ENCODE measurements at regions not wholly inside any gene's neighbourhood (a gene's known extent, or its start where the extent isn't known, plus 50 kb on each side); places are given as distances from the start of the nearest gene placed in this dataset.
"Not testable (repeated sequence)": the region's sequence is repeated elsewhere in the genome, so short reads cannot be mapped to it uniquely, and the experiment has no call there.

DNA sequence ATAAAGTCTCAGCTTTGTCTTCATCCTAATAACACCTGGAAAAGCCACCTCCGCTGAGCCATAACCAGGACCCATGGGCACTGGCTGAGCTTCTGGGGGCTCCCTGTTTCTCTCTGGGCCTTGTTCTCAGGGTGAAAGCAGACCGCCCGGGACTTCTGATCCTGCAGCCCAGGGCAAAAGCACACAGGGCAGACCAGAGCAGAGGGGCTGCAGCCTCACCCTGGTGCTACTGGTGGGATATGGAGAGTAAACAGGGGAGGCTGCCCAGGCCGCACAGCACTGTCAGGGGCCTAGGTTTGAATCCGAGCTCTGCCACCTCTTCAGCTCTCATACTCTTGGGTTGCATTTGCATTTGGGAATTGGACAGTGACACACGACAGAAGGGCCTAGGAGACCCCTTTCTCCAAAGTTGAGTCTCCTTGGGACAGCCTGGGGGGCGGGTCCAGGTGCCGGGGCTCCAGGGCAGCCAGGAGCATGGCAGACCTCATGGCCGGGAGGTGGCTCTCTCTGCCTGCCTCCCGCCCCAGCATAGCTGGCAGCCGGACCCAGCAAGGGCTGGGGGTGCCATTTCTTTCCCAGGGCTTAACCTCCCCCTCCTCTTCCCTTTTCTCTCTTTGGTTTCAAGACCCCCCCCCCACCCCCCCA lies 164.9 kb downstream of the INHBB start:
- H3K9me3 Mint-ChIP-seq, result peaks cover 0 to 4% (median 0%) of the 10 kb centered on the region in 7 donors
- no peaks in the 10 kb centered on the region for H3K36me3 Mint-ChIP-seq
- no peak for ATAC-seq (ENCODE audit: low read depth in 2 of 2)
- no peak overlapping the region for H3K27ac Mint-ChIP-seq
- no peak for DNase-seq
- H3K4me1 Mint-ChIP-seq, result no peaks in the 10 kb centered on the region
- no peak overlapping the region for H3K4me3 Mint-ChIP-seq
- H3K27me3 Mint-ChIP-seq, result peaks cover 2 to 16% (median 14%) of the 10 kb centered on the region in 3 donors

GRCh38 chr2:120511536-120511935 lies 165.6 kb downstream of the INHBB start:
- Mint-ChIP-seq H3K27me3 (peaks cover 7 to 18% (median 17%) of the 10 kb centered on the region in 3 donors), H3K27ac (no peak overlapping the region), H3K9me3 (peaks cover 0 to 5% (median 0%) of the 10 kb centered on the region in 7 donors), H3K4me1 (no peaks in the 10 kb centered on the region), H3K36me3 (no peaks in the 10 kb centered on the region), H3K4me3 (no peak overlapping the region)
- no peak for ATAC-seq (ENCODE audit: low read depth in 2 of 2)
- no peak for DNase-seq

DNA sequence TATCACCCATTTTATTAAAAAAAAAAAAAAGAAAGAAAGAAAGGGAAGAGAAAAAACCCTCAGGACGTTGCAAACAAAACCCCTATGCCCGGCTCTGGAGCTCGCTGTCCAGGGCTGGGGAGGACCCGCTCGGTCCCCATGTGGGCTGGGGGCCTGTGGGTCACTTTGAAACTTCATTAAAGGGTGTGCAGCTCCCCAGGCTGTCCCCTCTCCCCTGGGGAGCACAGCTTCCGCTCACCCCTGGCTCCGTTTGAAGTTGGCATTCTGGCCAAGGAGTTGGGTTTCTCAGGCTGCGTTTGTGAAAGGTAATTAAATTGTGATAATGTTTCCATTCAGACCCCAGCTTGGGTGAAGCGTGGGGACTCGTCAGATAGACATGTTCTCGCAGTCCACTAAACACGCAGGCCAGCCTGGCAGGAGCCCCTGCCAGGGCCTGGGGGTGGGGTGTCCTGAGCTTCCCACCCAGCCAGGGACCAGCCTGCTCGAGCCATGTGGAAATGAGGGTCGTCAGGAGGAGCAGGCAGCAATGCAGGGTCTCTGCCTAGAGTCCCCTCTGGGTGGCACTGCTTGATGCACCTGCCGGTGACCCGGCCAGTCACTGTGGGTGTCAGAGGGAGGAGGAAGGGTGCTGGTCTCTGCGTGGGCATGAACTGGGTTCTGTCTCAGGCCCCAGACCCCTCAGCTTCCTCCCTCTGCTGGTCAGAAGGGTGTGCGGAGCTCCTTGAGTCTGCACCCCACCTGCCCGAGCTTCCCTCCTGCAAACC lies 166.2 kb downstream of the INHBB start:
- ATAC-seq (ENCODE audit: low read depth in 2 of 2), result no peak
- Mint-ChIP-seq H3K27ac (no peak overlapping the region), H3K36me3 (no peaks in the 10 kb centered on the region)

DNA sequence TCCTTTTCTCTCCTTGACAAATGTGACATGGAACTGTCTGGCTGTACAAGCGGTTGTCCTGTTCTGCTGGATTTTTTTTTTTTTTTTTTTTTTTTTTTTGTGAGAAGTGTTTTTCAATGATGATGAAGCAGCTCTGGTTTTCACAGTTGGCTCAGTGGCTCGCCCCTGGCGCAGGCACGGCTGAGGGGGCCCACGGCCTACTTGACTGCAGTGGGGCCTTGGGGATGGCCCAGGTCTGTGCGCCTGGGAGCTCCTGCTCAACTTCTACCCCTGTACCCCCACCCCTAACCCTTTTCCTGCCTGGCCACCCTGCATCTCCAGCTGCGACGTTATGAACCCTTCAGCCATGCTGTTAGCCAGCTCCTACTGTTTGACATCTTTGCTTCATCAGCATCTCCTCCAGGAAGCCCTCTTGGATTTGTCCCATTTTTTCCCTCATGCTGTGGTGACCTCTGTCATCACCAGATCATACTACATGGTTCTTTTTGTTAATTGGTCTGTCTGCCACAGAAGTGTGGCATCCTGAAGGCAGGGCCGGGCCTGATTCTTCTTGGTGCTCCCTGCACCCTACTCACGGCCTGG lies 167.9 kb downstream of the INHBB start:
- ATAC-seq (ENCODE audit: low read depth in 2 of 2), result no peak
- no peaks in the 10 kb centered on the region for H3K4me1 Mint-ChIP-seq
- H3K27ac Mint-ChIP-seq, result peak overlapping the region in 1 of 6 donors; percentile 8
- no peak overlapping the region for H3K4me3 Mint-ChIP-seq
- peaks cover 9 to 37% (median 26%) of the 10 kb centered on the region in 3 donors for H3K27me3 Mint-ChIP-seq
- peaks cover 0 to 5% (median 0%) of the 10 kb centered on the region in 7 donors for H3K9me3 Mint-ChIP-seq
- DNase-seq, result no peak
- H3K36me3 Mint-ChIP-seq, result no peaks in the 10 kb centered on the region

More for the DNA sequence above, 166.2 kb downstream of the INHBB start:
- H3K27me3 Mint-ChIP-seq, result peaks cover 7 to 21% (median 20%) of the 10 kb centered on the region in 3 donors
- peaks cover 0 to 5% (median 0%) of the 10 kb centered on the region in 7 donors for H3K9me3 Mint-ChIP-seq
- no peak overlapping the region for H3K4me3 Mint-ChIP-seq
- H3K4me1 Mint-ChIP-seq, result no peaks in the 10 kb centered on the region
- DNase-seq, result no peak

- Mint-ChIP-seq H3K27ac (no peak overlapping the region), H3K4me3 (peak overlapping the region in 1 of 8 donors; percentile 36)
Observed at GRCh38 chr2:120514521-120514920, 168.6 kb downstream of the INHBB start.

GRCh38 chr2:120515066-120515758 lies 169.3 kb downstream of the INHBB start:
- not testable (repeated sequence) for H3K27ac Mint-ChIP-seq; H3K4me3 Mint-ChIP-seq; H3K9me3 Mint-ChIP-seq; ATAC-seq (ENCODE audit: low read depth in 2 of 2); DNase-seq; H3K4me1 Mint-ChIP-seq; H3K36me3 Mint-ChIP-seq
- H3K27me3 Mint-ChIP-seq, result peaks cover 11 to 37% (median 34%) of the 10 kb centered on the region in 3 donors

More at GRCh38 chr2:120514521-120514920, 168.6 kb downstream of the INHBB start:
- DNase-seq (no peak), ATAC-seq (ENCODE audit: low read depth in 2 of 2) (no peak)
- Mint-ChIP-seq H3K27me3 (peaks cover 11 to 37% (median 30%) of the 10 kb centered on the region in 3 donors), H3K9me3 (peaks cover 0 to 5% (median 0%) of the 10 kb centered on the region in 7 donors), H3K36me3 (no peaks in the 10 kb centered on the region), H3K4me1 (no peaks in the 10 kb centered on the region)

GRCh38 chr2:120515759-120516678 lies 170.1 kb downstream of the INHBB start:
- no peaks in the 10 kb centered on the region for H3K36me3 Mint-ChIP-seq
- no peaks in the 10 kb centered on the region for H3K4me1 Mint-ChIP-seq
- peaks cover 0 to 5% (median 0%) of the 10 kb centered on the region in 7 donors for H3K9me3 Mint-ChIP-seq
- H3K27ac Mint-ChIP-seq, result peak overlapping the region in 1 of 6 donors; percentile 49
- DNase-seq (no peak), ATAC-seq (ENCODE audit: low read depth in 2 of 2) (no peak)
- H3K4me3 Mint-ChIP-seq, result no peak overlapping the region
- peaks cover 11 to 37% (median 34%) of the 10 kb centered on the region in 3 donors for H3K27me3 Mint-ChIP-seq

- Mint-ChIP-seq H3K4me1 (no peaks in the 10 kb centered on the region), H3K4me3 (no peak overlapping the region), H3K9me3 (peaks cover 0 to 5% (median 0%) of the 10 kb centered on the region in 7 donors), H3K36me3 (no peaks in the 10 kb centered on the region), H3K27ac (peak overlapping the region in 1 of 6 donors; percentile 49), H3K27me3 (peaks cover 15 to 41% (median 40%) of the 10 kb centered on the region in 3 donors)
- ATAC-seq (ENCODE audit: low read depth in 2 of 2), result no peak
- DNase-seq, result no peak
Observed at GRCh38 chr2:120516679-120517314, 170.9 kb downstream of the INHBB start.

DNA sequence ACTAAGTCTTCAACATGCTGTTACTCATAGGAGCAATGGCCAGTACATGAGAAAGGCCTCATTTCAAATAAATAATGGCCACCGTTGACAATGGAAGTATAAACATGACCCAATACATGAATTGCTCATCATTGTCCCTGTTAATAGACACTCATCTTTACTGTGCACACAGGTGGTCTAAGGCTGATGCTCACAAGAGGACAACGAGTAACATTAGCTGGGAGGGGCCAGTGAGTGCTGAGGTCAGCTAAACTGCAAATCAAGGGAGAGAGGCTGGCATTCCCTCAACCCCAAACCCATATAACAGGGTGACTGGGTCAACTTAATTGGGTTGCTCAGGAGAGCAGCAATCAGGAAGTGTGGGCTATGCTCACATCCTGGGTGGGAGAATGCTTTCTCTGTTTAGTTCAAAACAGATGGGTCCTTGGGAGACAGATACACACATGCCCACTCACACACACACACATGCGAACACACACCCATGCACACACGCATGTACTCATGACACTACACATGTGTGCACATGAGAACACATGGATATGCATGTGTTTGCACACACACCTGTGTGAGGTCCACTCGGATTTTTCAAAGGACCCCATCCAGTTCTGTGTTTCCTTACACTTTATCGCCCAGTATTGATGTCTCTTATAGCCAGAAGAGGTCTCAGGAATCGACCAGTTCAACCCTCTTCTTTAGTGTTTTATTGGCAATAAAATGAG lies 172.0 kb downstream of the INHBB start:
- H3K36me3 Mint-ChIP-seq, result no peaks in the 10 kb centered on the region
- peaks cover 16 to 52% (median 47%) of the 10 kb centered on the region in 3 donors for H3K27me3 Mint-ChIP-seq
- no peaks in the 10 kb centered on the region for H3K4me1 Mint-ChIP-seq
- H3K9me3 Mint-ChIP-seq, result peaks cover 0 to 5% (median 0%) of the 10 kb centered on the region in 7 donors
- no peak overlapping the region for H3K27ac Mint-ChIP-seq
- DNase-seq (no peak), ATAC-seq (ENCODE audit: low read depth in 2 of 2) (no peak)
- no peak overlapping the region for H3K4me3 Mint-ChIP-seq

GRCh38 chr2:120518819-120519218 lies 172.9 kb downstream of the INHBB start:
- no peaks in the 10 kb centered on the region for H3K4me1 Mint-ChIP-seq
- no peak for DNase-seq
- H3K27me3 Mint-ChIP-seq, result peaks cover 25 to 56% (median 55%) of the 10 kb centered on the region in 3 donors

DNA sequence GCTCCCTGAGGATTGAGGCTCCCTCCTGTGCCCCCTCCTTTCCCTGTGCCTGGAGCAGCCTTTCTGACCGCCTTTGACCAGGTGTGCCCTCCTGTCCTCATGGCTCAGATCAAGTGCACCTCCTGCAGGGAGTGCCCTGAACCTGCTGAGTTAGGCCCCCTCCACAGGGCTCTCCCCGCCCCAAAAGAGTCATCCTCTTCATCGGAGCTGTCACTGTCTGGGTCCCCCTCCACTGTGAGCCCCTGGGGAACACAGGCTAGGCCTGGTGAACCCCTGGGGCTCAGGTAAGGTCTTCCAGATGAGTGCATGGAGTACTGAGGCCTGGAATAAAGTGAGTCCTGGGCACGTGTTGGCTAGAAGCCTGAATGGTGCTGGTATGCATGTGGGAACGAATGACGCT lies 173.5 kb downstream of the INHBB start:
- Mint-ChIP-seq H3K4me1 (no peaks in the 10 kb centered on the region), H3K4me3 (no peak overlapping the region), H3K27ac (no peak overlapping the region), H3K36me3 (no peaks in the 10 kb centered on the region), H3K9me3 (peaks cover 0 to 5% (median 0%) of the 10 kb centered on the region in 7 donors), H3K27me3 (peaks cover 30 to 60% (median 55%) of the 10 kb centered on the region in 3 donors)
- DNase-seq, result no peak
- no peak for ATAC-seq (ENCODE audit: low read depth in 2 of 2)

More at GRCh38 chr2:120518819-120519218, 172.9 kb downstream of the INHBB start:
- Mint-ChIP-seq H3K9me3 (peaks cover 0 to 5% (median 0%) of the 10 kb centered on the region in 7 donors), H3K27ac (no peak overlapping the region), H3K4me3 (no peak overlapping the region), H3K36me3 (no peaks in the 10 kb centered on the region)
- no peak for ATAC-seq (ENCODE audit: low read depth in 2 of 2)
